Fibroblast of lung (primary cell): ENCODE measurements at regions not wholly inside any gene's neighbourhood (a gene's known extent, or its start where the extent isn't known, plus 50 kb on each side); places are given as distances from the start of the nearest gene placed in this dataset.

ENCODE experiments used
- DNase-seq, 2 donors: peaks; one replicate each; pipeline versions ENCODE4 v3.0.0 to v3.0.0-alpha.2; 2010; ENCODE audit warnings: low read depth in 2 of 2
- H2AFZ ChIP-seq: 2 replicates; pipeline ENCODE4 v1.5.1; 2012; ENCODE audit warnings: low read length, control low read depth, inconsistent platforms
- H3K27ac ChIP-seq: 2 replicates; pipeline ENCODE4 v1.5.1; 2011; ENCODE audit warnings: low read length, control low read depth; ENCODE audit not compliant: insufficient read depth
- H3K27me3 ChIP-seq: 2 replicates; pipeline ENCODE4 v1.5.1; 2011; ENCODE audit warnings: mild to moderate bottlenecking, low read length; ENCODE audit not compliant: control insufficient read depth, insufficient read depth
- H3K36me3 ChIP-seq: 2 replicates; pipeline ENCODE4 v1.5.1; 2011; ENCODE audit warnings: low read length; ENCODE audit not compliant: control insufficient read depth, insufficient read depth
- H3K4me1 ChIP-seq: 2 replicates; pipeline ENCODE4 v1.5.1; 2011; ENCODE audit warnings: low read length; ENCODE audit not compliant: control insufficient read depth, insufficient read depth; ENCODE audit errors: extremely low read depth
- H3K4me2 ChIP-seq: 2 replicates; pipeline ENCODE4 v1.5.1; 2011; ENCODE audit warnings: low read length, control low read depth; ENCODE audit not compliant: insufficient read depth; ENCODE audit errors: extremely low read depth
- H3K4me3 ChIP-seq, 4 experiments: fragments of 200-600 bp in 1 of 4; sonication (generic) in 1 of 4; replicated peaks in 1 of 4; 2 replicates each; pipeline ENCODE4 v1.5.1; 2011 to 2016; ENCODE audit warnings: low read length in 4 of 4, low read depth in 3 of 4, mild to moderate bottlenecking in 3 of 4, control low read depth in 2 of 4, inconsistent platforms in 1 of 4, mixed read lengths in 1 of 4; ENCODE audit not compliant: insufficient read depth in 1 of 4; ENCODE audit errors: control extremely low read depth in 1 of 4
- H3K79me2 ChIP-seq: 2 replicates; pipeline ENCODE4 v1.5.1; 2012; ENCODE audit warnings: mild to moderate bottlenecking, low read length, inconsistent platforms; ENCODE audit not compliant: control insufficient read depth, insufficient read depth
- H3K9ac ChIP-seq: 2 replicates; pipeline ENCODE4 v1.5.1; 2011; ENCODE audit warnings: mild to moderate bottlenecking, low read length, control low read depth; ENCODE audit not compliant: insufficient read depth
- H3K9me3 ChIP-seq: 2 replicates; pipeline ENCODE4 v1.5.1; 2012; ENCODE audit warnings: low read depth, low read length; ENCODE audit not compliant: control insufficient read depth, insufficient read depth
- H4K20me1 ChIP-seq: 2 replicates; pipeline ENCODE4 v1.5.1; 2011; ENCODE audit warnings: low read length; ENCODE audit not compliant: control insufficient read depth, insufficient read depth; ENCODE audit errors: extremely low read depth
- CTCF ChIP-seq, 2 donors: IDR thresholded peaks in 1 of 2; conservative IDR thresholded peaks in 1 of 2; 1 replicate in 1 of 2; 2 replicates in 1 of 2; pipeline ENCODE4 v1.5.1; 2011 to 2012; ENCODE audit warnings: low read length in 2 of 2, control low read depth in 1 of 2, inconsistent platforms in 1 of 2, low read depth in 1 of 2, mild to moderate bottlenecking in 1 of 2
- EZH2 ChIP-seq: IDR thresholded peaks from 2 replicates; pipeline ENCODE4 v1.5.1; 2012; ENCODE audit warnings: low read length, control low read depth, mild to moderate bottlenecking; ENCODE audit errors: missing control alignments

GRCh38 chr17:79520167-79521165, 90.4 kb downstream of the RBFOX3 start:
- Histone ChIP-seq H3K9ac (no peak overlapping the region), H3K4me2 (no peak overlapping the region), H3K79me2 (no peaks in the 10 kb centered on the region), H3K4me3 (no peak overlapping the region), H3K36me3 (no peaks in the 10 kb centered on the region), H4K20me1 (no peaks in the 10 kb centered on the region), H3K27ac (no peak overlapping the region), H3K27me3 (no peaks in the 10 kb centered on the region), H3K9me3 (no peaks in the 10 kb centered on the region), H3K4me1 (no peaks in the 10 kb centered on the region), H2AFZ (no peak overlapping the region)
- no peak for DNase-seq
- TF ChIP-seq CTCF (conservative IDR thresholded peaks at IDR 0.05 in 1 of 2, IDR thresholded peaks at IDR 0.05 in 1 of 2; ENCODE audit: low read depth in 1 of 2, low read length in 2 of 2) (no peak), EZH2 (no peak)

GRCh38 chr17:79519601-79520000, 91.2 kb downstream of the RBFOX3 start:
- H3K4me2 ChIP-seq, result no peak overlapping the region
- no peaks in the 10 kb centered on the region for H3K79me2 ChIP-seq
- no peak for DNase-seq
- no peak overlapping the region for H3K27ac ChIP-seq
- H3K9ac ChIP-seq, result no peak overlapping the region
- H3K36me3 ChIP-seq, result no peaks in the 10 kb centered on the region
- H3K9me3 ChIP-seq, result no peaks in the 10 kb centered on the region
- no peak overlapping the region for H3K4me3 ChIP-seq
- TF ChIP-seq CTCF (conservative IDR thresholded peaks at IDR 0.05 in 1 of 2, IDR thresholded peaks at IDR 0.05 in 1 of 2; ENCODE audit: low read depth in 1 of 2, low read length in 2 of 2) (no peak), EZH2 (no peak)
- H3K4me1 ChIP-seq, result no peaks in the 10 kb centered on the region
- no peaks in the 10 kb centered on the region for H3K27me3 ChIP-seq
- no peak overlapping the region for H2AFZ ChIP-seq
- no peaks in the 10 kb centered on the region for H4K20me1 ChIP-seq

GRCh38 chr17:79518585-79519523, 92.0 kb downstream of the RBFOX3 start:
- Histone ChIP-seq H3K4me1 (no peaks in the 10 kb centered on the region), H3K9me3 (no peaks in the 10 kb centered on the region), H3K79me2 (no peaks in the 10 kb centered on the region), H3K9ac (no peak overlapping the region), H2AFZ (no peak overlapping the region), H3K4me2 (no peak overlapping the region), H3K36me3 (no peaks in the 10 kb centered on the region), H3K27me3 (no peaks in the 10 kb centered on the region), H3K27ac (no peak overlapping the region), H3K4me3 (no peak overlapping the region), H4K20me1 (no peaks in the 10 kb centered on the region)
- no peak for DNase-seq
- TF ChIP-seq EZH2, result no peak
- TF ChIP-seq CTCF (conservative IDR thresholded peaks at IDR 0.05 in 1 of 2, IDR thresholded peaks at IDR 0.05 in 1 of 2; ENCODE audit: low read depth in 1 of 2, low read length in 2 of 2), result no peak
